NCI-H524 (cell line): ENCODE measurements at regions not wholly inside any gene's neighbourhood (a gene's known extent, or its start where the extent isn't known, plus 50 kb on each side); places are given as distances from the start of the nearest gene placed in this dataset.

Experiments used
- DNase-seq, 2 experiments: peaks; one replicate each; lab custom pipeline; 2025; lab: John Stamatoyannopoulos, UW

GRCh38 chr4:181168011-181168805 lies 1075.0 kb upstream of the TENM3 start:
- DNase-seq, result no peak

GRCh38 chr4:181173046-181173445 lies 1070.2 kb upstream of the TENM3 start:
- DNase-seq, result no peak

GRCh38 chr4:181176306-181176705 lies 1066.9 kb upstream of the TENM3 start:
- no peak for DNase-seq

- DNase-seq, result no peak
These were observed 1061.9 kb upstream of the TENM3 start for GRCh38 chr4:181181331-181181730.

- DNase-seq, result no peak
These were observed 1053.5 kb upstream of the TENM3 start for GRCh38 chr4:181189751-181190150.

GRCh38 chr4:181193131-181193930 lies 1049.9 kb upstream of the TENM3 start:
- DNase-seq, result no peak

- DNase-seq, result no peak
These were observed 1049.1 kb upstream of the TENM3 start for GRCh38 chr4:181194096-181194495.

- no peak for DNase-seq
These were observed 1043.1 kb upstream of the TENM3 start for GRCh38 chr4:181200076-181200475.

- DNase-seq, result no peak
These were observed 1041.0 kb upstream of the TENM3 start for GRCh38 chr4:181202240-181202639.

- DNase-seq, result no peak
These were observed 1039.1 kb upstream of the TENM3 start for GRCh38 chr4:181204109-181204508.

- no peak for DNase-seq
These were observed 1029.7 kb upstream of the TENM3 start for GRCh38 chr4:181213551-181213950.

- no peak for DNase-seq
These were observed 1026.7 kb upstream of the TENM3 start for GRCh38 chr4:181216501-181216900.

GRCh38 chr4:181219783-181220416 lies 1023.3 kb upstream of the TENM3 start:
- no peak for DNase-seq

GRCh38 chr4:181224852-181225251 lies 1018.4 kb upstream of the TENM3 start:
- no peak for DNase-seq

GRCh38 chr4:181225616-181226261 lies 1017.5 kb upstream of the TENM3 start:
- no peak for DNase-seq

- DNase-seq, result no peak
These were observed 1008.1 kb upstream of the TENM3 start for GRCh38 chr4:181234951-181235680.

- DNase-seq, result no peak
These were observed 997.9 kb upstream of the TENM3 start for GRCh38 chr4:181245326-181245725.

- DNase-seq, result no peak
These were observed 994.2 kb upstream of the TENM3 start for GRCh38 chr4:181249031-181249430.

GRCh38 chr4:181254771-181255170 lies 988.4 kb upstream of the TENM3 start:
- no peak for DNase-seq

GRCh38 chr4:181258569-181258968 lies 984.6 kb upstream of the TENM3 start:
- DNase-seq, result no peak

GRCh38 chr4:181259081-181259709 lies 984.0 kb upstream of the TENM3 start:
- no peak for DNase-seq
